ENCODE measurements at regions not wholly inside any gene's neighbourhood (a gene's known extent, or its start where the extent isn't known, plus 50 kb on each side); places are given as distances from the start of the nearest gene placed in this dataset.

DNA sequence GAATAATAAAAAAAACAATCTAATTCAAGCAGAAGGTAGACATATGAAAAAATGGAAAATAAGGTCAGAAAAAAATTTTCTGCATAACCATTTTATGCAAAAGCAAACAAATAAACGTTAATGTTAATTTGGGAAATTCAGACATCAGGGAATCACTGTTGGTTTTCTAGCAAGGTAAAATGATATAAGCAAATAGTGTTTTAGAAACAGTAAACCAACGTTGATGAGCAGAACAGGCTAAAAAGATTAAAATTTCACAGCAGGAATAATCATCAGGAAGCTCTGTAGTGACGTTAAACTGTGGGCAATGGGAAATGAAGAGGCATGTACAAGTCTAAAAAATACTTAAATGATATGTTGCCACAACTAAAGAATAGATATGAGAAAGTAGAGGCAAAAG is 54.5 kb upstream of the HMGCLL1 start (continued):
- no peak for TF ChIP-seq ZNF398 (tag by site-specific recombination; IDR thresholded peaks at IDR 0.05)
- no peak for TF ChIP-seq ELK4 (IDR thresholded peaks at IDR 0.05; ENCODE audit: borderline replicate concordance, low read depth, low read length)
- TF ChIP-seq BCL11B (tag by site-specific recombination; IDR thresholded peaks at IDR 0.05; ENCODE audit: low read depth) = no peak
- no peak for TF ChIP-seq ZBTB8A (tag by site-specific recombination; IDR thresholded peaks at IDR 0.05)
- TF ChIP-seq ZNF280D (tag by site-specific recombination; IDR thresholded peaks at IDR 0.05) = no peak
- no peak for TF ChIP-seq ZSCAN18 (tag by site-specific recombination; IDR thresholded peaks at IDR 0.05)
- no peak for TF ChIP-seq ZNF596 (tag by site-specific recombination; IDR thresholded peaks at IDR 0.05)
- no peak for TF ChIP-seq ZNF621 (tag by site-specific recombination; IDR thresholded peaks at IDR 0.05)
- no peak for TF ChIP-seq ZNF624 (tag by site-specific recombination; IDR thresholded peaks at IDR 0.05)

DNA sequence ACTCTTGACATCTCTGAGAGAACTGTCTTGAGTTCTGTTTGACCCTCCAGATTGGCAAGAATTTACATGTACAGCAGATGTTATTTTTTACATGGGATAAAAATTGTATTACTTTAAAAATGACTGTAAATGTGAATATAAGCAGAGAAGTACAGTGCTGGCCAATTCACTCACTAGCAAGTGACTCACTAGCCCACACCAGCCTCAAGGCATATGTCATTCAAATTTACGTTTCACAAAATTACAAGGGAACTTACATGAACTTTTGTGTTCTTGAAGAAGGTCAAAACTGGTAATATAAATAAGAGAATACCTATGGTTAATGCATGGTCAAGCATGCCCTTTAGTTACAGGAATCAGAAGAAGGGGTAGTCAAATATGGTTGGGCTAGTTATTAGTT is 54.0 kb upstream of the HMGCLL1 start:
- Histone ChIP-seq H3K9me3 (ENCODE audit: control insufficient read depth, insufficient read depth, low read depth, low read length) (no peaks in the 10 kb centered on the region), H3K4me3 (ENCODE audit: low read depth, low read length) (no peak overlapping the region), H3K4me1 (ENCODE audit: control insufficient read depth, insufficient read depth, low read length) (peaks cover 3% of the 10 kb centered on the region; the same call in 1 of the 2 replicates), H3K27ac (ENCODE audit: extremely low read depth, low read depth, low read length) (no peak overlapping the region), H3K36me3 (ENCODE audit: control insufficient read depth in 2 of 2, insufficient read depth in 1 of 2, low read length in 2 of 2) (no peaks in the 10 kb centered on the region)
- POLR2A ChIA-PET = no interaction called here
- CTCF ChIA-PET = interaction anchor here (1.3 kb wide), 1 partner anchor 15 kb away, joined by 6 read pairs; no protein-coding TSS in a partner anchor
- no peak for TF ChIP-seq KLF17 (tag by site-specific recombination; IDR thresholded peaks at IDR 0.05)
- no peak for TF ChIP-seq SETDB1 (IDR thresholded peaks at IDR 0.05; ENCODE audit: insufficient read length, low read length)
- no peak for TF ChIP-seq ZSCAN18 (tag by site-specific recombination; IDR thresholded peaks at IDR 0.05)
- TF ChIP-seq HOXC10 (CRISPR knock-in tag; IDR thresholded peaks at IDR 0.05) = no peak

Measured in HEK293 (cell line).